Activated T-cell treated with anti-CD3 and anti-CD28 coated beads for 24 hours (primary cell): ENCODE measurements at regions not wholly inside any gene's neighbourhood (a gene's known extent, or its start where the extent isn't known, plus 50 kb on each side); places are given as distances from the start of the nearest gene placed in this dataset.

Source experiments
- DNase-seq: peaks from one replicate; pipeline ENCODE4 v3.0.0-alpha.2; 2020; ENCODE audit warnings: low read depth

GRCh38 chr22:47566491-47566890 is 804.0 kb downstream of the TBC1D22A start:
- no peak for DNase-seq

DNA sequence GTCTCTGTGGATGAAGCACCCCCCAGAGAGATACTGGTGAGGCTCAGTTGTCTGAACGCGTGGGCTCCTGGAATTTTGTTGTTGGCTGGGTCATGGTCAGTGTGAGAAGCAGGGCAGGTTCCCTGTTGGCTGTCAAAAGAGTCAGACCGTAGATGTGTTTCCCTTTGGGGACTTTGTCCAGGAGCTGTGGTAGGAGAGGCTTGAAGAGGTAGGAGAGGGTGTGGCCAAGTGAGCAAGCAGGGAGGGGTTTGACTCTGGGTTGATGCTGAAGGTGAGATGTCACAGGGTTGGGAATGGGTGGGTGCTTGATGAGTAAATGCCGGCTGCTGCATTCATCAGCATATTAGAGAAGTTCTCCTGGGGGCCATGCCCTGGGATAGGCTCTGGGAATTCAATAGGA is 803.2 kb downstream of the TBC1D22A start:
- DNase-seq, result no peak

DNA sequence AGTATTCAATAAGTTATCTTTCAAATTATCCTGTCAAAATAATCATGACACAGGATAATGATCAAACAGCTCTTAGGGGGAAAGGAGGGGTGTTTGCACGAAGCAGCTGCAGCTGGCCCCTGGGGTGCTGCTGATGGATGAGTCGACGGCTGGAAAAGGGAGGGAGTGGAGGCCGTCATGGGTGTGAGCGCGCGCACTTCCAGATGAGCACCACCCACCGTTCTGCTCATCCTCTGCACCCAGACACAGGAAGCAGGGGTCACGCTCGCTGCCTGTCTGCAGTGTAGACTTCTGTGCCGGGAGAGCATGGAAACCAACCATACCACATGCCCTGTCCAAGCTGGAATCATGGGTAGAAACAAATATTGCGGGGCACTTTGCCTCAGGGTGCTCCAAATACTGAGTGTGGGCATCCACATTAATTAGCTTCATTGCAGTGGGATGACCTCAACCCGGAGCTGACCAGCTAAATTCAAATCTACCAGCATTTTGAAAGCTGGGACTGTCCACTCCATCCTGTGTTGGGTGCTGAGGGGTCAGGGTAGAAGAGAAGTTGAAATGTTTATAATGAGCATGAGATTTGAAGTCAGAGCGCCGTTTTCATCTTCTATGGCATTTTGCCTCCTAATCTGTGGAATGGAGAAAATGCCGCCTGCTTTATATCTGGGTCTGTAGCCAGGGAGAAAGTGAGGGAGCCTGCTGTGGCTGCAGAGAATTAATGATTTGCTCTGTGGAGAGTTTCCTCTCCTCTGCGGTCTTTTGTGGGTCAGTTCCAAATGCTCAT is 802.4 kb downstream of the TBC1D22A start:
- DNase-seq, result no peak

- no peak for DNase-seq
These were observed 801.7 kb downstream of the TBC1D22A start for GRCh38 chr22:47564158-47564450.

DNA sequence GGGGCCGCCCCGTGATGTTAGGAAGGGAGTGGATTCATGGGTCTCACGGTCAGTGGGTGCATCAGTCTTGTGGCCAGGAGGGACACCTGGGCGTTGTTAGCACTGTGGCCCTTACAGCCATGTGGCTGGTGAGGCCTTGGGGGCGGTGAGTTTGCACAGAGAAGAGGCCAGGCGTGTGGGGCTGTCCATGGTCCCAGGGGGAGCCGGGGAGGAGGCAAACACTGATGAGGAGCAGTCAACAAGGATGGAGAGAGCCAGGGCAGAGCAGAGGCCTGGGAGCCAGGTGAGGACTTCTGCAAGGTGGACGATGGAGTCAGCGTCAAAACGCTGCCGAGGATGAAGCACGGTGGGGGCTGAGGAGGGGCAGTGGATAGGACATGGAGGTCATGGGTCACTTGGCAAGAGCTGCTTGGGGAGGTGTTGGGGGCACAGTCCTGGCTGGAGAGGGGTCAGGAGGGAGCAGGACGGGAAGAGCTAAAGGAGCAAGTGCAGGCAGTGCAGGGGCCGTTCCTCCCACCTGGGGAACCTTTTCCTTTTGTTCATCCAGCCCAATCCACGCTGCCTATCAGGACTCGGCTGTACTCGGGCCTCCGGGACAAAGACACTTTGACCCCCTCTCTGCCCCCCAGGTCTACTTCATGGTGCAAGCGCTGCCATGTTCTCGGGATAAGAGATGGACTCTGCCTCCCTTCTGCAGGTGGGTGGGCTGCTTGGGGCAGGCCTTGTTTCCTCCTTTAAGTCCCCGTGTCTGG is 801.1 kb downstream of the TBC1D22A start:
- no peak for DNase-seq

DNA sequence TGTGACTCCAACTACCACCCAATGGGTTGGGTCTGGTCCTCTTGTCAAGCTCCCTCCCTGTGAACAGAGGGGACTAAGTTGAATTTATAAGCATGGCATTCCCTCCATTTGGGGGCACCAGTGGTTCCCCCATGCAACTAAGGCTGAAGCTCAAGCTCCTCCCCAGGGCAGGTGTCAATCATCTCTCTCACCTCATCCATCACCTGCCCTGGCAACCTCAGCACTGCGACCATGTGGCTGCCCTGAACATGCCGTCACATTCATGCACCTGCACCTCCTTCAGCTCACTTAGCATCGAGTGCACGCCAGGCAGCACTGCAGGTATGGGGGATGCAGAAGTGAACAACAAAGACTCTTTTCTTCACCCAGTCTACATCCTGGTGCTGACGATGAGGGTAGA is 799.3 kb downstream of the TBC1D22A start:
- DNase-seq, result no peak

GRCh38 chr22:47561115-47561675 is 798.7 kb downstream of the TBC1D22A start:
- DNase-seq, result no peak

DNA sequence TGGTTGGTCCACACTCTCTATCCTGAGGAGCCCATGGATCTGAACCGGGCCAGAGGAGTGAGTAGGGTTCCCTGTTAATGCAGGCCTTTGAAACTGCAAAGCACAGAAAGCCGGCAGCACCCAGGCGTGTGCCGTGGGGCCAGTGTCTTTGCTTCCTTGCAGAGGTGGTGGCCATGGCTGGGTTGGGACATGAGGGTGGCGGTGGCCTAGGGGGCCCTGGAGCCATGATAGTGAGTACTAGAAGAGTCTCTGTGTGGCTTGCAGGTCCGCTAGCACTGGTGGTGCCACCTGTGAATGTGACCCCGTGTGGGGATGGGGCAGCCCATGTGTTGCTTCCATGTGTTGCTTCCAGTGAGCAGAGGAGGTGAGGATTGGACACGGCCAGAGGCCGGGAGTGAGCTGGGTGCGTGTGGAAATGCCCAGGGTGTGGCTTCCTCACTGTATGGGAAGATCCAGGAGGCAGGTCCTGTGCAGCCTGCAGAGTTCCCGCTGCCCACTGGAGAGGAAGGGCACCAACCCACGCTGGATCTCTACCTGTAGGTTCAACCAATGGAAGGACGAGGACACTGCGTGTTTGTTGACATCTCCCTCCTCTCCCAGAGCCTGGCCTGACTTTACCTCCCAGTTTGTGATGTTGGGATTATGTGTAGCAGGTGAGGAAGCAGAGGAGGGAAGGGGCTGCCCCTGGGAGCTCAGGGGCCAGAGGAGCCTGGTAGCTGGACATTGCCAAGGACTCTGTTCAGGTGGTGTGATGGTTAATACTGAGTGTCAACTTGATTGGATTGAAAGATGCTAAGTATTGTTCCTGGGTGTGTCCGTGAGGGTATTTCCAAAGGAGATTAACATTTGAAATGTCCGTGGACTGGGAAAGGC is 796.6 kb downstream of the TBC1D22A start:
- DNase-seq, result no peak

DNA sequence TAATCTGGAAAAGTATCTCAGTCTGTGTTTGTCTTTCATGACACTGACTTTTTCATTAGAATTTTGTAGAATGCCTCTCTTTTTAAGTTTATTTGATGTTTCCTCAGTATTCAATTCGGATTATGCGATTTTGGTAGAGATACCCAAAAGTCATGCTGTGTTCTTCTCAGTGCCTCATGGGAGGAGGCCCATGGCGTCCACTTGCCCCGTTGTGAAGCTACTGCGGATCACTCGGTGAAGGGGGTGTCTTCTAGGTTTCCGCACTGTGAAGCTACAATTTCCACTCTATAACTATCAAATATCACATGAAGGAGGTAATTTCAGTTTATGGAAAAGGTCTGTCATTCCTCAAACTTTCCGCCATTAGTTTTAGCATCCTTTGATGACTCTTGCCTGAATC is 794.0 kb downstream of the TBC1D22A start:
- no peak for DNase-seq

DNA sequence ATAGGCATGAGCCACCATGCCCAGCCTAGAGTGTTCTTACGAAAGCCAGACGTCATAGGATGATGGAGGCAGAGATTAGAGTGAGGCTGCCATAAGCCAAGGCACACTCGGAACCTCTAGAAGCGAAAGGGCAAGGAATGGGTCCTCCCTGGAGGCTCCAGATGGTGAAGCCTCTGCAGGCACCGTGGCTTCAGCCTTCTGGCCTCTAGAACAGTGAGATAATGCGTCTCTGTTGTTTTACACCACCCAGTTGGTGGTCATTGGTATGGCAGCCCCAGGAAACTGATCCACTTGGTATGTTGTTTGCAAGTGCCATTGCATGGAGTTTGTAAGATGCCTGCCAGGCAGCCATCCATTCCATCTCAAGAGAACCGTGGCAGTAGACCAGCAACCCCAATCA is 791.0 kb downstream of the TBC1D22A start:
- DNase-seq, result no peak

DNA sequence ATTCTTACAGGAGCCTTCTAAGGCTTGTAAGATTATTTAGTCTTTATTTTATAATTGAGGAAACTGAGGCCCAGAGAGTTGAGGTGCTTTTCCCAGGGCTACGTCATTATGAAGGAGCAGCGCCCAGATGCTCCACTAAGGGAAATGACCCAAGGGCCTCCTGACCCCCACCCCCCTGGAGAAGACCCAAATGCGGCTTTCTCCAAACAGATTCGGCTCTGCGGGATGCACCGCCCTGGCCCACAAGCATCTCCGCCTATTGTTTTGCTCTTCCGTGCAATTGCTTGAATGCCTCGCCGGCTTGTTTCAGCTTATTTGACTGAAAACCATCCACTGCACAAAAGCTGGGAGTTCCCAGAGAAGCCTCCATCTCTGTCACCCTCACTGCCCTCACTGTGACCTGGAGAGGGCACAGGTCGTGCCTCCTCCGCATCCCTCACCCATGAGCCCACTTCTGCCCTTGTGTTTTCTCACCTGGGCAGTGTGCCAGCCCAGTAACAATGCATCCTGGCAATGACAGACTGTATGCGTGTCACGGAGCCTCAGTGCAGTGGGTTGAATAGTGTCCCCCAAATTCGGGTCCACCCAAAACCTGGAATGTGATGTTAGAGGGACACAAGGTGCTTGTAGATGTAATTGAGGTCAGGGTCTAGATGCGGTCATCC is 790.2 kb downstream of the TBC1D22A start:
- no peak for DNase-seq

DNA sequence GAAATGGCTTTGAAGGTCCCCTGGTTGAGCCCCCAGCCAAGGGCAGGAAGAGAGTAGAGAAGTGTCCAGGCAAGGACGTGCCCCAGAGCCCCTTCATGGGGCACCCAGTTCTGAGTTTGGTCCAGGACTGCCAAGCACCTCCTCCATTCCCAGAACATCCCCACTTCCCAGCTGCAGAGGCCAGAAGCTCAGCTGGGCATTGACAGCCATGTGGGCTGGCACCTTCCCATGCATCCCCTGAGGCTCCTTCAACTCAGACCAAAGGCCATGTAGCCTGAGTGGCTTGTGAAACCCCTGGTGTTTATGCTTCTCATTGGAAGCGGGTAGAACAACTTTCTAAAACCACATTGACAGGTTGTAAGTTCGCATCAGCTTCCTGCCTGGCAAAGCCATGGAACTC is 789.6 kb downstream of the TBC1D22A start:
- DNase-seq, result no peak

GRCh38 chr22:47551431-47551775 is 789.0 kb downstream of the TBC1D22A start:
- DNase-seq, result no peak

DNA sequence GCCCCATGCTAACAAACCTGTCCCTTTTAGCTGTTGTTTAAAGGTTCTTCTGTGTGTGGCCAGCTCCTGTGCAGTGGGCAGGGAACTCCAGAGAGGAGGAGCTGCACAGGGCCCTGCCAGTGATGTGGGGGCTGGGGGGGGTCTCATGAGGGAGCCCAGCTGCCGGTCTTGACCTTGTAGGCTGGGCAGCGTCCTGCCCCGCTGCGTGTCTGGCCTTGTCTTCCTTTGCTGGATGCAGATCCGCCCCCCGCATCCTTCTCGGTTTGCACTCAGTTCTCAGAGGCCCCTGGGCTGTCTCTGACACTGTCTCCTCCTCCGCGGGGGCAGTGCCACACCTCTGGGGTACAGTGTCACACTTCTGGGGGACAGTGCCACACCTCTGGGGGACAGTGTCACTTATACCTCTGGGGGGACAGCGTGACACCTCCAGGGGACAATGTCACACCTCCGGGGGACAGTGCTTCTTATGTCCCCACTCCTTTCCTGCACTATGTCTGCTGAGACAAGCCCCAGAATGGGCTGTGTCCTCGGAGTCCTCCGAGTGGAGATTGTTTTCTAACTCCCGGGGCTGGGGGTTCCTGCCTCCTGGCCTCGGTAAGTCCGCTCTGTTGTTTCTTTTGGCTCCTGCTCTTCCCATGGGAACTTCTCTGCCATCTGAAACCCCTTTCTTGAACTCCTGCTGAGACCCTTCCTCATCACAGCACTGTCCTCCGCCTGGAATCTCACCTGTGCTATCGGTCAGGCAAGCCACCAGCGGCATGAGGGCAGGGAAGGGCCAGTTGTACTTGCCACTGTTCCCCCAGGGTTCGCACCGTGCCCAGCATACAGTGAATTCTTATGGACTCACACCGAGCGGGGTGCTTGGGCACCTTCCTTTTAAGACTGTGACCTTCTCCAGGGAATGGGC is 788.3 kb downstream of the TBC1D22A start:
- no peak for DNase-seq

- no peak for DNase-seq
These were observed 787.4 kb downstream of the TBC1D22A start for GRCh38 chr22:47549741-47550340.

DNA sequence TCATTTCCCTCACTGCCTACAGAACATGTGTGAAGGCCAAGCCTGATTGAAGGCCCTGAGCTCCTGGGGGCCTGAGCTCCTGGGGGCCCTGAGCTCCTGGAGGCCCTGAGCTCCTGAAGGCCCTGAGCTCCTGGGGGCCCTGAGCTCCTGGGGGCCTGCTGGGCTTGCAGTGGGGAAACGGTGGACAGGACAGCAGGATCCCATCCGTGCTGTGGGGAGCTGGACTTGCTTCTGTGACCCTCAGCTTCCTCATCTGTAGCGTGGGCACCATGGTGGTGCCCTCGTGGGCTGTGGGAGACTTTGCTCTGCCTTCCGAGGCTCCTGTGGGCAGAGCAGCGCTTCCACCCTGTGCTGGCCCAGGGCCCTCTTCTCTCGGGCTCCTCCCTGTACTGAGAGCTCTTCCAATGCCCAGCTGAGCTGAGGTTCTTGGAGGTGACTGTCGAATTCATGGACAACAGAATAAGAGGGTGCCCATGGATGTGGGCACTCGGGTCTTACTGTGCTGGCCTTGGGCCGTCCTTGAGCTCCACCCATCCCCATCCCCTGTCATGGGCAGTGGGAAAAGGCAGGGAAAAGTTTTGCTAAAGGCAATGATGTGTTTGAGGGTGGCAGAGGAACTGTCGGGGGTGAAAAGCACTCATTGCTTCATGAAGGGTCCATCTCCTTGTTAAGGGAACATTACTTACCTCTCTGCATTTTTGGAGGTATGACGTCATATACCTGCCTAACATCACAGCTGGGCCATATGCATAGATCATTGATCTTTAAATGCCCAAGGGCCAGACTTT is 786.7 kb downstream of the TBC1D22A start:
- DNase-seq, result no peak

DNA sequence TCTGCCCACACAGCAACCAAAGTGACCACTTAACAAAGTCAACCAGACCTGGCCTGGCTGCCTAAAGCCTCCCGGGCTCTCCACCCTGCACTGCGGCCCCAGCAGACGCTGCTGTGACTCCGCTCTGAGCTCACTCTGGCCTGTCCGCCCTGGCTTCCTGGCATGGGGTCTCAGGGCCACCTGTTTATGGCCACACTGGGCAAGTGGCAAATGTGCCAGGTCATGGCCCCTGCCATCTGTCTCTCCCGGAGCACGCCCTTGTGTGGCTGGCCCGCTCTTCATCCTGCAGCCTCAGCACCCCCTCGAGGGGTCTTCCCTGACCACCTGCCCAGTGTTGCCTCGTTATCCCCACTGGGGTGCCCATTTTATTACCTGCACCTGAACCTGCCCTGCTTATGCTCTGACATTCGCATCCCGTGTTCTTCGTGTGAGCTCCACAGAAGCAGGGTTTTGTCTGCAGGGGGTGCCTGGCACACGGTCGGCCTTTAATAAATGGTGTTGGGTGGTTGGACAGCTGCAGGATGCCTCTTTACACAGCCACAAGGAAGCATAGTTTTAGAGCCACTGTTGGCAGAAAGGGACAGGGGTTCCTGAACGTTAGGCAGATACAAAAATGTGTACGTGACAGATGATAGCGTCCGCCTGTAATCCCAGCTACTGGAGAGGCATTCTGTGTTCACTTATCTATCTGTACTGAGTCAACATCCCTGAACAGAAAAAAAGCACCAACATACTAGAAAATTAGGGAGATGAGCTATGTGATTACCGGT is 785.6 kb downstream of the TBC1D22A start:
- no peak for DNase-seq

DNA sequence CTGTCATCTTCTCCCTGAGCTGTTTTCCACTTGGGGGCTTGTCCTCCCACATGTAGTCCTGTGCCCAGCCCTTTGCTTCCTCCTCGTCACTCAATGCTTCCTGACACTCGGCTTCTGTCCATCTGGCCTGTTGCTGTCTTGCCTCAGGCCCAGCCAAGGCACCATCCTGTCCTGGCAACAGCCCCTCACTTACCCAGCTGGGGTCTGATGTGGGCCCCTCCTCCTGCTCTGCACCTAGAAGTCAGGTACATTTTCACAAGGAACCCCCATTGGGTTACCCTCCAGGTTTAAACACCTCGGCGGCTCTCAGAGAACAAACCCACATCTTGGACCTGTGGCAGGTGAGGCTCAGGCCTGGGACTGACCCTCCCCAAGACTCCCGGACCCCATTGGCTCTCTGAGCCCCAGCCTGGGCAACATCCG is 784.8 kb downstream of the TBC1D22A start:
- no peak for DNase-seq

- no peak for DNase-seq
These were observed 782.2 kb downstream of the TBC1D22A start for GRCh38 chr22:47544696-47545095.
